ENCODE measurements at regions not wholly inside any gene's neighbourhood (a gene's known extent, or its start where the extent isn't known, plus 50 kb on each side); places are given as distances from the start of the nearest gene placed in this dataset.

GRCh38 chr16:14003074-14003570 lies 68.0 kb upstream of the MRTFB start (continued):
- TF ChIP-seq, protein P1, sequence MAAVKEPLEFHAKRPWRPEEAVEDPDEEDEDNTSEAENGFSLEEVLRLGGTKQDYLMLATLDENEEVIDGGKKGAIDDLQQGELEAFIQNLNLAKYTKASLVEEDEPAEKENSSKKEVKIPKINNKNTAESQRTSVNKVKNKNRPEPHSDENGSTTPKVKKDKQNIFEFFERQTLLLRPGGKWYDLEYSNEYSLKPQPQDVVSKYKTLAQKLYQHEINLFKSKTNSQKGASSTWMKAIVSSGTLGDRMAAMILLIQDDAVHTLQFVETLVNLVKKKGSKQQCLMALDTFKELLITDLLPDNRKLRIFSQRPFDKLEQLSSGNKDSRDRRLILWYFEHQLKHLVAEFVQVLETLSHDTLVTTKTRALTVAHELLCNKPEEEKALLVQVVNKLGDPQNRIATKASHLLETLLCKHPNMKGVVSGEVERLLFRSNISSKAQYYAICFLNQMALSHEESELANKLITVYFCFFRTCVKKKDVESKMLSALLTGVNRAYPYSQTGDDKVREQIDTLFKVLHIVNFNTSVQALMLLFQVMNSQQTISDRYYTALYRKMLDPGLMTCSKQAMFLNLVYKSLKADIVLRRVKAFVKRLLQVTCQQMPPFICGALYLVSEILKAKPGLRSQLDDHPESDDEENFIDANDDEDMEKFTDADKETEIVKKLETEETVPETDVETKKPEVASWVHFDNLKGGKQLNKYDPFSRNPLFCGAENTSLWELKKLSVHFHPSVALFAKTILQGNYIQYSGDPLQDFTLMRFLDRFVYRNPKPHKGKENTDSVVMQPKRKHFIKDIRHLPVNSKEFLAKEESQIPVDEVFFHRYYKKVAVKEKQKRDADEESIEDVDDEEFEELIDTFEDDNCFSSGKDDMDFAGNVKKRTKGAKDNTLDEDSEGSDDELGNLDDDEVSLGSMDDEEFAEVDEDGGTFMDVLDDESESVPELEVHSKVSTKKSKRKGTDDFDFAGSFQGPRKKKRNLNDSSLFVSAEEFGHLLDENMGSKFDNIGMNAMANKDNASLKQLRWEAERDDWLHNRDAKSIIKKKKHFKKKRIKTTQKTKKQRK (IDR thresholded peaks at IDR 0.05; ENCODE audit: low read depth, low read length): no peak
- TF ChIP-seq RFX5 (IDR thresholded peaks at IDR 0.05; ENCODE audit: low read depth, low read length) (no peak), PBX3 (IDR thresholded peaks at IDR 0.05; ENCODE audit: insufficient replicate concordance, low read depth, low read length) (no peak), IKZF1 (conservative IDR thresholded peaks at IDR 0.05) (peak; percentile 68), CHD4 (IDR thresholded peaks at IDR 0.05) (no peak), HDAC6 (IDR thresholded peaks at IDR 0.05; ENCODE audit: unreplicated experiment) (no peak), IRF3 (IDR thresholded peaks at IDR 0.05) (no peak), DPF2 (IDR thresholded peaks at IDR 0.05) (peak; percentile 30; the same call in 1 of the 2 replicates), MEF2A (IDR thresholded peaks at IDR 0.05; ENCODE audit: insufficient read depth, low read depth, low read length) (no peak), ZNF622 (IDR thresholded peaks at IDR 0.05) (no peak), EGR1 (IDR thresholded peaks at IDR 0.05; ENCODE audit: borderline replicate concordance in 1 of 2, low read depth in 2 of 2, low read length in 2 of 2) (peak in 1 of 2 experiments; percentile 68; a peak in 2 of 3 replicates)
- TF ChIP-seq, protein P2, sequence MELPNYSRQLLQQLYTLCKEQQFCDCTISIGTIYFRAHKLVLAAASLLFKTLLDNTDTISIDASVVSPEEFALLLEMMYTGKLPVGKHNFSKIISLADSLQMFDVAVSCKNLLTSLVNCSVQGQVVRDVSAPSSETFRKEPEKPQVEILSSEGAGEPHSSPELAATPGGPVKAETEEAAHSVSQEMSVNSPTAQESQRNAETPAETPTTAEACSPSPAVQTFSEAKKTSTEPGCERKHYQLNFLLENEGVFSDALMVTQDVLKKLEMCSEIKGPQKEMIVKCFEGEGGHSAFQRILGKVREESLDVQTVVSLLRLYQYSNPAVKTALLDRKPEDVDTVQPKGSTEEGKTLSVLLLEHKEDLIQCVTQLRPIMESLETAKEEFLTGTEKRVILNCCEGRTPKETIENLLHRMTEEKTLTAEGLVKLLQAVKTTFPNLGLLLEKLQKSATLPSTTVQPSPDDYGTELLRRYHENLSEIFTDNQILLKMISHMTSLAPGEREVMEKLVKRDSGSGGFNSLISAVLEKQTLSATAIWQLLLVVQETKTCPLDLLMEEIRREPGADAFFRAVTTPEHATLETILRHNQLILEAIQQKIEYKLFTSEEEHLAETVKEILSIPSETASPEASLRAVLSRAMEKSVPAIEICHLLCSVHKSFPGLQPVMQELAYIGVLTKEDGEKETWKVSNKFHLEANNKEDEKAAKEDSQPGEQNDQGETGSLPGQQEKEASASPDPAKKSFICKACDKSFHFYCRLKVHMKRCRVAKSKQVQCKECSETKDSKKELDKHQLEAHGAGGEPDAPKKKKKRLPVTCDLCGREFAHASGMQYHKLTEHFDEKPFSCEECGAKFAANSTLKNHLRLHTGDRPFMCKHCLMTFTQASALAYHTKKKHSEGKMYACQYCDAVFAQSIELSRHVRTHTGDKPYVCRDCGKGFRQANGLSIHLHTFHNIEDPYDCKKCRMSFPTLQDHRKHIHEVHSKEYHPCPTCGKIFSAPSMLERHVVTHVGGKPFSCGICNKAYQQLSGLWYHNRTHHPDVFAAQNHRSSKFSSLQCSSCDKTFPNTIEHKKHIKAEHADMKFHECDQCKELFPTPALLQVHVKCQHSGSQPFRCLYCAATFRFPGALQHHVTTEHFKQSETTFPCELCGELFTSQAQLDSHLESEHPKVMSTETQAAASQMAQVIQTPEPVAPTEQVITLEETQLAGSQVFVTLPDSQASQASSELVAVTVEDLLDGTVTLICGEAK (IDR thresholded peaks at IDR 0.05; ENCODE audit: borderline replicate concordance): no peak
